ENCODE measurements at regions not wholly inside any gene's neighbourhood (a gene's known extent, or its start where the extent isn't known, plus 50 kb on each side); places are given as distances from the start of the nearest gene placed in this dataset.

DNA sequence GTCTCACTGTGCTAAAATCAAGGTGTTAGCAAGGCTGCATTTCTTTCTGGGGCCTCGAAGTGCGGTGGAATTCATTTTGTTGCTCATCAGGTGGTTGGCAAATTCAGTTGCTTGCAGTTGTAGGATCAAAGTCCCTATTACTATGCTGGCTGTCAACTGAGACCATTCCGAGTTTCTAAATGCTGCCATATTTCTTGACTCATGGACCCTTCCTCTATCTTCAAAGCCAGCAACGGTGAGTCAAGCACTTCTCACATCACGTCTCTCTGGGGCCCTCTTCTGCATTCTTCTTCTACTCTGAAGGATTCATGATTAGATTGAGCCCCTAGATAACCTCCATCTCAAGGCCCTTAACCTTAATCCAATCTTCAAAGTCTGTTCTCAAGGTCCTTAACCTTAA, 619.7 kb downstream of the HACE1 start:
- no peak for TF ChIP-seq NFIC (IDR thresholded peaks at IDR 0.05)
- TF ChIP-seq, protein P1, sequence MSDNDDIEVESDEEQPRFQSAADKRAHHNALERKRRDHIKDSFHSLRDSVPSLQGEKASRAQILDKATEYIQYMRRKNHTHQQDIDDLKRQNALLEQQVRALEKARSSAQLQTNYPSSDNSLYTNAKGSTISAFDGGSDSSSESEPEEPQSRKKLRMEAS (IDR thresholded peaks at IDR 0.05): no peak
- TF ChIP-seq RAD21 (IDR thresholded peaks at IDR 0.05; ENCODE audit: low read depth): no peak
- no peak for TF ChIP-seq TEAD4 (IDR thresholded peaks at IDR 0.05)
- TF ChIP-seq EGR1 (IDR thresholded peaks at IDR 0.05): no peak
- TF ChIP-seq FOXM1 (IDR thresholded peaks at IDR 0.05; ENCODE audit: borderline replicate concordance, low read depth): no peak
- TF ChIP-seq, protein P2, sequence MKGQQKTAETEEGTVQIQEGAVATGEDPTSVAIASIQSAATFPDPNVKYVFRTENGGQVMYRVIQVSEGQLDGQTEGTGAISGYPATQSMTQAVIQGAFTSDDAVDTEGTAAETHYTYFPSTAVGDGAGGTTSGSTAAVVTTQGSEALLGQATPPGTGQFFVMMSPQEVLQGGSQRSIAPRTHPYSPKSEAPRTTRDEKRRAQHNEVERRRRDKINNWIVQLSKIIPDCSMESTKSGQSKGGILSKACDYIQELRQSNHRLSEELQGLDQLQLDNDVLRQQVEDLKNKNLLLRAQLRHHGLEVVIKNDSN (IDR thresholded peaks at IDR 0.05): no peak
- TF ChIP-seq CEBPB (IDR thresholded peaks at IDR 0.05): no peak
- no peak for TF ChIP-seq YY1 (IDR thresholded peaks at IDR 0.05; ENCODE audit: low read depth)
- no peak for TF ChIP-seq EP300 (IDR thresholded peaks at IDR 0.05; ENCODE audit: borderline replicate concordance)
- TF ChIP-seq, protein P3, sequence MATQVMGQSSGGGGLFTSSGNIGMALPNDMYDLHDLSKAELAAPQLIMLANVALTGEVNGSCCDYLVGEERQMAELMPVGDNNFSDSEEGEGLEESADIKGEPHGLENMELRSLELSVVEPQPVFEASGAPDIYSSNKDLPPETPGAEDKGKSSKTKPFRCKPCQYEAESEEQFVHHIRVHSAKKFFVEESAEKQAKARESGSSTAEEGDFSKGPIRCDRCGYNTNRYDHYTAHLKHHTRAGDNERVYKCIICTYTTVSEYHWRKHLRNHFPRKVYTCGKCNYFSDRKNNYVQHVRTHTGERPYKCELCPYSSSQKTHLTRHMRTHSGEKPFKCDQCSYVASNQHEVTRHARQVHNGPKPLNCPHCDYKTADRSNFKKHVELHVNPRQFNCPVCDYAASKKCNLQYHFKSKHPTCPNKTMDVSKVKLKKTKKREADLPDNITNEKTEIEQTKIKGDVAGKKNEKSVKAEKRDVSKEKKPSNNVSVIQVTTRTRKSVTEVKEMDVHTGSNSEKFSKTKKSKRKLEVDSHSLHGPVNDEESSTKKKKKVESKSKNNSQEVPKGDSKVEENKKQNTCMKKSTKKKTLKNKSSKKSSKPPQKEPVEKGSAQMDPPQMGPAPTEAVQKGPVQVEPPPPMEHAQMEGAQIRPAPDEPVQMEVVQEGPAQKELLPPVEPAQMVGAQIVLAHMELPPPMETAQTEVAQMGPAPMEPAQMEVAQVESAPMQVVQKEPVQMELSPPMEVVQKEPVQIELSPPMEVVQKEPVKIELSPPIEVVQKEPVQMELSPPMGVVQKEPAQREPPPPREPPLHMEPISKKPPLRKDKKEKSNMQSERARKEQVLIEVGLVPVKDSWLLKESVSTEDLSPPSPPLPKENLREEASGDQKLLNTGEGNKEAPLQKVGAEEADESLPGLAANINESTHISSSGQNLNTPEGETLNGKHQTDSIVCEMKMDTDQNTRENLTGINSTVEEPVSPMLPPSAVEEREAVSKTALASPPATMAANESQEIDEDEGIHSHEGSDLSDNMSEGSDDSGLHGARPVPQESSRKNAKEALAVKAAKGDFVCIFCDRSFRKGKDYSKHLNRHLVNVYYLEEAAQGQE (IDR thresholded peaks at IDR 0.05; ENCODE audit: low read depth): no peak
- no peak for TF ChIP-seq TAF1 (IDR thresholded peaks at IDR 0.05; ENCODE audit: low read depth)
- TF ChIP-seq ZBTB7A (IDR thresholded peaks at IDR 0.05; ENCODE audit: low read depth): no peak
- TF ChIP-seq CREB1 (IDR thresholded peaks at IDR 0.05; ENCODE audit: low read depth): no peak

DNA sequence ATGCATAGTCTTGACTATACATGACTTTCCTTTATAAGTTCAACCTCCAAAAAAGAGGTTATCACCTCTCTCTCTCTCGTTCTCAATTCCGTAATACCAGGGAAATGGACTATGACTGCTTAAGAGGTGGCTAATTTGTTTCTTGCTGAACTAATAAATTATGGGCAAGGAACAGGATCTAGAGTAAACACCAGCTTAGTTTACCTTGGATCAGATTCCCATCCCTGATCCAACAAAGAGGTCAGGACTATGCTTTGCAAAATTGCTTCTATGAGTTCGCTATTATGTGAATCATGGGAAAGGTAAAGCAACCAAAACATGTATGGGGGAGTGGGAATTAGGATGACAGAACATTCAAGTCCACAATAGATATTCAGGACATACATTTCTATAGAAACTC, 630.7 kb downstream of the HACE1 start:
- TF ChIP-seq TAF1 (IDR thresholded peaks at IDR 0.05; ENCODE audit: low read depth) (no peak), CREB1 (IDR thresholded peaks at IDR 0.05; ENCODE audit: low read depth) (no peak), YY1 (IDR thresholded peaks at IDR 0.05; ENCODE audit: low read depth) (no peak)

DNA sequence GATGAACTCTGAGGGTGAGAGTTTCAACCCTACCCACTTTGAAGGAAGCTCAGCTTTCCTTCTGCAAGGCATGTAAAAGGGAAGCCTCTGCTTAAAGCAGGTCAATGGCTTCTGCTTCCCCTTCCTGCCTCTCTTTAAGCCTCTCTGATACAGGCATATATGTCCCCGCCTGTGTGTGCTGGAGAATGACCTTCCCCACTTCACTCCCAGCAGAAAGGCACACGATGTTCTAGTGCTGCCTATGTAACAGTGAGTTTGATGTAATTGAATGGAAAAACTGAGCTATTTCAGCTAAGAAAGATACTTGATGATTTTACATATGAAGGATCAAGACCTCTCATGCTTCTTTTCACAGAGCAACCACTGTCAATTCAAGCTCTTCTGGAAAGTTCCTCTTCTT, 632.2 kb downstream of the HACE1 start:
- TF ChIP-seq EP300 (IDR thresholded peaks at IDR 0.05; ENCODE audit: borderline replicate concordance): no peak
- no peak for TF ChIP-seq TEAD4 (IDR thresholded peaks at IDR 0.05)
- TF ChIP-seq TCF12 (IDR thresholded peaks at IDR 0.05; ENCODE audit: low read depth): no peak
- no peak for TF ChIP-seq NFIC (IDR thresholded peaks at IDR 0.05)
- TF ChIP-seq, protein P2 (IDR thresholded peaks at IDR 0.05): no peak
- no peak for TF ChIP-seq YY1 (IDR thresholded peaks at IDR 0.05; ENCODE audit: low read depth)
- no peak for TF ChIP-seq ZBTB7A (IDR thresholded peaks at IDR 0.05; ENCODE audit: low read depth)

DNA sequence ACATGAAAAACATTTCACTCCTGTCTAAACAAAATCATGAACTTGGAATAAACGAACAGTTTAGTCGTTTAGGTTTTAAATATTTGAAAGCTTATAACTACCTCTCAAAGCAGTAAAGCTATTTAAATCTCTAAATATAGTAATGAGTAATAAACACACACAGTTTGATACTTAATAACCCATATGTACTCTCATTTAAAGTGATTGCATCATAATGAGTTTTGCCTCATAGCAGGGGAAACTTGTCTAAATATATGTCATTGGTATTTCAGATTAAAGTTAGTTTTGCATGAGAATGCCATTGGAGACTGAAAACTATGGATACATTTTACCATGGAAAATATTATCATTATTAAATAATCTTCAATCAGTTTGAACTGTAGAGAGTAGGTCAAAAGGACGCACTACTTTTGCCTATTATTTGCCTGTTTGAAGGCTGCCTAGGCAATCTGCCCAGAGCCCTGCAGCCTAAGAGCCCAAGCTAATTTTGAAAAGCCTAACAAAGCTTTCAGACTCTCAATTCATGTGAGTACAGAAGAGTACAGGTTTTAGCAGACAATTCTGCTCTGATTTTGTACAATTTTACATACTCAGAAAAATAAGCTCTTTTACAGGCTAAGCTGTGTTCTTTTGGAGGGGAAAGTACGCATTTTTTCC, 632.8 kb downstream of the HACE1 start:
- TF ChIP-seq, protein P1 (IDR thresholded peaks at IDR 0.05): no peak
- TF ChIP-seq RAD21 (IDR thresholded peaks at IDR 0.05; ENCODE audit: low read depth) (no peak), EP300 (IDR thresholded peaks at IDR 0.05; ENCODE audit: borderline replicate concordance) (no peak), CREB1 (IDR thresholded peaks at IDR 0.05; ENCODE audit: low read depth) (no peak), FOXM1 (IDR thresholded peaks at IDR 0.05; ENCODE audit: borderline replicate concordance, low read depth) (no peak), TCF12 (IDR thresholded peaks at IDR 0.05; ENCODE audit: low read depth) (no peak)
- TF ChIP-seq, protein P2 (IDR thresholded peaks at IDR 0.05): no peak
- TF ChIP-seq, protein P3 (IDR thresholded peaks at IDR 0.05; ENCODE audit: low read depth): no peak

DNA sequence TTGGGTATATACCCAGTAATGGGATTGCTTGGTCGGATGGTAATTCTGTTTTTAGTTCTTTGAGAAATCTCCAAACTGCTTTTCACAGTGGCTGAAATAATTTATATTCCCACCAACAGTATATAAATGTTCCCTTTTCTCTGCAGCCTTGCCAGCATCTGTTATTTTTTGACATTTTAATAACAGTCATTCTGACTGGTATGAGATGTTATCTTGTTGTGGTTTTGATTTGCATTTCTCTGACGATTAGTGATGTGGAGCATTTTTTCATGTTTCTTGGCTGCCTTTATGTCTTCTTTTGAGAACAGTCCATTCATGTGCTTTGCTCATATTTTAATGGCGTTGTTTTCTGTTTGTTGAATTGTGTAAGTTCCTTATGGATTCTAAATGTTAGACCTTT, 641.6 kb downstream of the HACE1 start:
- TF ChIP-seq EGR1 (IDR thresholded peaks at IDR 0.05): no peak
- TF ChIP-seq, protein P1 (IDR thresholded peaks at IDR 0.05): no peak
- TF ChIP-seq, protein P3 (IDR thresholded peaks at IDR 0.05; ENCODE audit: low read depth): no peak
- no peak for TF ChIP-seq CEBPB (IDR thresholded peaks at IDR 0.05)

Data from Ishikawa (cell line).